CD14-positive monocyte (primary cell): ENCODE measurements at regions not wholly inside any gene's neighbourhood (a gene's known extent, or its start where the extent isn't known, plus 50 kb on each side); places are given as distances from the start of the nearest gene placed in this dataset.

Source experiments
- DNase-seq, 3 donors: peaks; one replicate each; pipeline ENCODE4 v3.0.0-alpha.2; 2011 to 2022
- H2AFZ ChIP-seq: 2 replicates; pipeline ENCODE4 v1.6.0; 2012; ENCODE audit warnings: mild to moderate bottlenecking, low read depth, low read length, inconsistent platforms; ENCODE audit not compliant: insufficient read depth, poor library complexity, severe bottlenecking
- H3K27ac ChIP-seq, 2 donors: 1 replicate in 1 of 2; 2 replicates in 1 of 2; pipeline ENCODE4 v1.5.1; 2012 to 2013; ENCODE audit warnings: low read length in 2 of 2, control low read depth in 1 of 2, inconsistent platforms in 1 of 2, low read depth in 1 of 2, mild to moderate bottlenecking in 1 of 2
- H3K27me3 ChIP-seq, 2 donors: one replicate each; pipeline versions ENCODE4 v1.6.0 to v1.6.1; 2011 to 2013; ENCODE audit warnings: low read length in 2 of 2; ENCODE audit not compliant: control insufficient read depth in 2 of 2, insufficient read depth in 2 of 2
- H3K36me3 ChIP-seq, 2 donors: replicated peaks in 1 of 2; 1 replicate in 1 of 2; 2 replicates in 1 of 2; pipeline versions ENCODE4 v1.5.1 to v1.6.1; 2012 to 2013; ENCODE audit warnings: low read length in 2 of 2, control low read depth in 1 of 2, inconsistent platforms in 1 of 2, mild to moderate bottlenecking in 1 of 2; ENCODE audit not compliant: insufficient read depth in 2 of 2, control insufficient read depth in 1 of 2
- H3K4me1 ChIP-seq, 2 donors: 1 replicate in 1 of 2; 2 replicates in 1 of 2; pipeline versions ENCODE4 v1.5.1 to v1.6.1; 2012 to 2013; ENCODE audit warnings: low read length in 2 of 2, control low read depth in 1 of 2, inconsistent platforms in 1 of 2, mild to moderate bottlenecking in 1 of 2, moderate library complexity in 1 of 2; ENCODE audit not compliant: insufficient read depth in 2 of 2, control insufficient read depth in 1 of 2
- H3K4me2 ChIP-seq: replicated peaks from 2 replicates; pipeline ENCODE3; 2012; ENCODE audit warnings: low read length, moderate library complexity, mild to moderate bottlenecking; ENCODE audit not compliant: poor library complexity, severe bottlenecking; ENCODE audit errors: extremely low read depth
- H3K4me3 ChIP-seq, 3 experiments: fragments of 200-600 bp in 1 of 3; sonication (generic) in 1 of 3; replicated peaks in 1 of 3; 1 replicate in 2 of 3; 2 replicates in 1 of 3; pipeline ENCODE4 v1.5.1; 2011 to 2013; ENCODE audit warnings: low read length in 3 of 3, mild to moderate bottlenecking in 3 of 3, control low read depth in 2 of 3, low read depth in 2 of 3, inconsistent platforms in 1 of 3, moderate library complexity in 1 of 3
- H3K79me2 ChIP-seq: 2 replicates; pipeline ENCODE4 v1.6.0; 2012; ENCODE audit warnings: mild to moderate bottlenecking, control low read depth, inconsistent platforms, low read length, moderate library complexity; ENCODE audit not compliant: insufficient read depth
- H3K9ac ChIP-seq: 2 replicates; pipeline ENCODE4 v1.6.0; 2017; ENCODE audit warnings: low read length, mild to moderate bottlenecking; ENCODE audit not compliant: insufficient read depth, poor library complexity, severe bottlenecking
- H3K9me3 ChIP-seq, 2 donors: replicated peaks in 1 of 2; 1 replicate in 1 of 2; 2 replicates in 1 of 2; pipeline versions ENCODE4 v1.5.1 to v1.6.1; 2012 to 2013; ENCODE audit warnings: low read length in 2 of 2, control low read depth in 1 of 2; ENCODE audit not compliant: control insufficient read depth in 1 of 2, insufficient read depth in 1 of 2
- H4K20me1 ChIP-seq: 2 replicates; pipeline ENCODE4 v1.6.0; 2012; ENCODE audit warnings: mild to moderate bottlenecking, low read length, control low read depth, moderate library complexity; ENCODE audit not compliant: insufficient read depth
- H3K27ac Mint-ChIP-seq, 7 donors: one replicate each; pipeline ENCODE4 v1.8.0; 2020; ENCODE audit warnings: mild to moderate bottlenecking in 7 of 7, mixed read lengths in 7 of 7, moderate library complexity in 6 of 7, inconsistent platforms in 2 of 7
- H3K27me3 Mint-ChIP-seq, 3 donors: one replicate each; pipeline ENCODE4 v1.8.0; 2021 to 2022; ENCODE audit warnings: low read depth in 3 of 3, mild to moderate bottlenecking in 3 of 3, mixed read lengths in 3 of 3, moderate library complexity in 3 of 3, inconsistent platforms in 1 of 3
- H3K36me3 Mint-ChIP-seq, 2 donors: one replicate each; pipeline ENCODE4 v1.8.0; 2020; ENCODE audit warnings: mixed read lengths in 2 of 2, inconsistent platforms in 1 of 2, mild to moderate bottlenecking in 1 of 2
- H3K4me1 Mint-ChIP-seq: one replicate; pipeline ENCODE4 v1.8.0; 2020; ENCODE audit warnings: mild to moderate bottlenecking, mixed read lengths
- H3K4me3 Mint-ChIP-seq, 2 donors: one replicate each; pipeline ENCODE4 v1.8.0; 2020; ENCODE audit warnings: mild to moderate bottlenecking in 2 of 2, mixed read lengths in 2 of 2, moderate library complexity in 1 of 2
- H3K9me3 Mint-ChIP-seq, 7 donors: one replicate each; pipeline ENCODE4 v1.8.0; 2020 to 2022; ENCODE audit warnings: mixed read lengths in 7 of 7, mild to moderate bottlenecking in 6 of 7, moderate library complexity in 6 of 7, inconsistent platforms in 2 of 7
- CTCF ChIP-seq: fragments of 200-600 bp; IDR thresholded peaks from one replicate; pipeline ENCODE4 v1.8.0; 2022; ENCODE audit warnings: antibody characterized with exemption, mild to moderate bottlenecking
- WGBS: methylation state at CpG from one replicate; pipeline ENCODE4 v1.1.5; 2013; ENCODE audit warnings: missing lambda C conversion rate; ENCODE audit not compliant: insufficient coverage; 5-methylcytosine and 5-hydroxymethylcytosine counted together
- intact Hi-C, 2 donors: fragments of 100-400 bp; cut with micrococcal nuclease; formaldehyde crosslinking; loops; one replicate each; pipeline versions ENCODE4 v1.15.0 to v1.15.1; 2023

- intact Hi-C loops, result no loop called here
- Mint-ChIP-seq H3K4me3 (no peak overlapping the region), H3K9me3 (peaks cover 0 to 14% (median 4%) of the 10 kb centered on the region in 7 donors), H3K27ac (no peak overlapping the region), H3K4me1 (no peaks in the 10 kb centered on the region), H3K36me3 (no peaks in the 10 kb centered on the region), H3K27me3 (no peaks in the 10 kb centered on the region)
- Histone ChIP-seq H3K4me1 (no peaks in the 10 kb centered on the region), H3K4me3 (no peak overlapping the region), H3K27me3 (no peaks in the 10 kb centered on the region), H4K20me1 (no peaks in the 10 kb centered on the region), H3K36me3 (no peaks in the 10 kb centered on the region), H2AFZ (no peak overlapping the region), H3K27ac (no peak overlapping the region), H3K9me3 (peaks cover 7 to 18% of the 10 kb centered on the region in 2 donors), H3K4me2 (no peak overlapping the region), H3K79me2 (no peaks in the 10 kb centered on the region), H3K9ac (no peak overlapping the region)
- no CpG with 5 or more reads among the region's 3 CpGs for WGBS
- no peak for DNase-seq
- TF ChIP-seq CTCF, result no peak
Measured at GRCh38 chr3:104992676-104993075, 374.0 kb upstream of the ALCAM start.

- Histone ChIP-seq H3K4me3 (no peak overlapping the region), H3K79me2 (no peaks in the 10 kb centered on the region)
- no peak overlapping the region for H3K4me3 Mint-ChIP-seq
Measured at GRCh38 chr3:105006164-105006563, 360.5 kb upstream of the ALCAM start.

More at GRCh38 chr3:105006164-105006563, 360.5 kb upstream of the ALCAM start:
- H3K9ac ChIP-seq, result no peak overlapping the region
- H3K9me3 Mint-ChIP-seq, result peaks cover 0 to 15% (median 3%) of the 10 kb centered on the region in 7 donors
- H3K4me2 ChIP-seq, result no peak overlapping the region
- H3K27ac ChIP-seq, result no peak overlapping the region
- H2AFZ ChIP-seq, result no peak overlapping the region
- H3K27me3 ChIP-seq, result no peaks in the 10 kb centered on the region
- intact Hi-C loops, result no loop called here
- peaks cover 0 to 2% (median 2%) of the 10 kb centered on the region in 3 donors for H3K27me3 Mint-ChIP-seq
- DNase-seq, result no peak
- no peaks in the 10 kb centered on the region for H3K36me3 Mint-ChIP-seq
- no peaks in the 10 kb centered on the region for H3K4me1 Mint-ChIP-seq
- no peaks in the 10 kb centered on the region for H4K20me1 ChIP-seq
- H3K36me3 ChIP-seq, result no peaks in the 10 kb centered on the region
- H3K9me3 ChIP-seq, result peaks cover 0 to 2% of the 10 kb centered on the region in 2 donors
- TF ChIP-seq CTCF, result no peak
- H3K4me1 ChIP-seq, result no peaks in the 10 kb centered on the region
- H3K27ac Mint-ChIP-seq, result no peak overlapping the region
